ENCODE measurements at regions not wholly inside any gene's neighbourhood (a gene's known extent, or its start where the extent isn't known, plus 50 kb on each side); places are given as distances from the start of the nearest gene placed in this dataset.

DNA sequence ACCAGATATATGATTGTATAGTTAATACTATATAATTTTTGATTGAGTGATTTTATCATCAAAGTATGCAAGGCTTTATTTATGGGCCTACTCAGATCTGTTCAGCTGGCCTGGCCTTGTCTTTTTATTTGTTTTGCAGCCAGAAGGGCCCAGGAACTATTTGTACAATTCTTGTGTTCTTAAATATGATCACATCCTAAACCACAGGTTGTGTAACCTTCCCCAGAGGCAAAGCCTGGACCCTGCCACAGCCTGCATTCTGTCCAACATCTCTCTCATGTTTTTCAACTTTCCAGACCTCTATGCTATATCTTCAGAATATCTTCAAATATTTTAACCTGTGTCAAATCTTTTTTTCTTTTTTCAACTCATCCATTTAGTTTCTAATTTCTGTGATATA is 410.4 kb upstream of the MON1B start:
- no peak overlapping the region for H3K9ac ChIP-seq (ENCODE audit: low read length)
- no peaks in the 10 kb centered on the region for H3K36me3 ChIP-seq (ENCODE audit: low read length)
- TF ChIP-seq, protein P1, sequence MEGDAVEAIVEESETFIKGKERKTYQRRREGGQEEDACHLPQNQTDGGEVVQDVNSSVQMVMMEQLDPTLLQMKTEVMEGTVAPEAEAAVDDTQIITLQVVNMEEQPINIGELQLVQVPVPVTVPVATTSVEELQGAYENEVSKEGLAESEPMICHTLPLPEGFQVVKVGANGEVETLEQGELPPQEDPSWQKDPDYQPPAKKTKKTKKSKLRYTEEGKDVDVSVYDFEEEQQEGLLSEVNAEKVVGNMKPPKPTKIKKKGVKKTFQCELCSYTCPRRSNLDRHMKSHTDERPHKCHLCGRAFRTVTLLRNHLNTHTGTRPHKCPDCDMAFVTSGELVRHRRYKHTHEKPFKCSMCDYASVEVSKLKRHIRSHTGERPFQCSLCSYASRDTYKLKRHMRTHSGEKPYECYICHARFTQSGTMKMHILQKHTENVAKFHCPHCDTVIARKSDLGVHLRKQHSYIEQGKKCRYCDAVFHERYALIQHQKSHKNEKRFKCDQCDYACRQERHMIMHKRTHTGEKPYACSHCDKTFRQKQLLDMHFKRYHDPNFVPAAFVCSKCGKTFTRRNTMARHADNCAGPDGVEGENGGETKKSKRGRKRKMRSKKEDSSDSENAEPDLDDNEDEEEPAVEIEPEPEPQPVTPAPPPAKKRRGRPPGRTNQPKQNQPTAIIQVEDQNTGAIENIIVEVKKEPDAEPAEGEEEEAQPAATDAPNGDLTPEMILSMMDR (IDR thresholded peaks at IDR 0.05; ENCODE audit: insufficient read depth, low read length, poor library complexity, severe bottlenecking) = no peak
- H3K27me3 ChIP-seq (ENCODE audit: low read length) = peaks cover 3% of the 10 kb centered on the region; the same call in 1 of the 2 replicates
- no peak overlapping the region for H2AFZ ChIP-seq (ENCODE audit: low read depth, low read length, severe bottlenecking)
- no peaks in the 10 kb centered on the region for H3K79me2 ChIP-seq (ENCODE audit: insufficient read depth, low read length)
- no peaks in the 10 kb centered on the region for H3K9me3 ChIP-seq (ENCODE audit: insufficient read depth, low read length)
- H3K4me2 ChIP-seq (ENCODE audit: low read depth, low read length, poor library complexity, severe bottlenecking) = no peak overlapping the region
- no peaks in the 10 kb centered on the region for H3F3A ChIP-seq (ENCODE audit: insufficient read depth)
- no peaks in the 10 kb centered on the region; the same call in 1 of the 2 replicates for H3K9me2 ChIP-seq (replicated peaks; ENCODE audit: insufficient read depth, low read length)
- H3K4me3 ChIP-seq (ENCODE audit: insufficient read depth, low read length, poor library complexity, severe bottlenecking) = no peak overlapping the region
- no peaks in the 10 kb centered on the region for H4K20me1 ChIP-seq (ENCODE audit: low read depth, low read length)
- no peak overlapping the region for H3K27ac ChIP-seq (ENCODE audit: low read depth, low read length)

GRCh38 chr16:76784530-76784929 is 406.5 kb upstream of the MON1B start:
- TF ChIP-seq, protein P1 (IDR thresholded peaks at IDR 0.05; ENCODE audit: insufficient read depth, low read length, poor library complexity, severe bottlenecking) = no peak
- no peak for TF ChIP-seq EZH2phosphoT487 (conservative IDR thresholded peaks at IDR 0.05; ENCODE audit: low read length)
- Histone ChIP-seq H3K27me3 (ENCODE audit: low read length) (peaks cover 3% of the 10 kb centered on the region; the same call in 1 of the 2 replicates), H3K9me2 (replicated peaks; ENCODE audit: insufficient read depth, low read length) (no peaks in the 10 kb centered on the region), H3K9ac (ENCODE audit: low read length) (no peak overlapping the region), H2AFZ (ENCODE audit: low read depth, low read length, severe bottlenecking) (no peak overlapping the region), H3K36me3 (ENCODE audit: low read length) (no peaks in the 10 kb centered on the region), H3K4me2 (ENCODE audit: low read depth, low read length, poor library complexity, severe bottlenecking) (no peak overlapping the region), H3K27ac (ENCODE audit: low read depth, low read length) (no peak overlapping the region), H3K79me2 (ENCODE audit: insufficient read depth, low read length) (no peaks in the 10 kb centered on the region), H4K20me1 (ENCODE audit: low read depth, low read length) (no peaks in the 10 kb centered on the region), H3K4me3 (ENCODE audit: insufficient read depth, low read length, poor library complexity, severe bottlenecking) (no peak overlapping the region), H3K9me3 (ENCODE audit: insufficient read depth, low read length) (no peaks in the 10 kb centered on the region), H3F3A (ENCODE audit: insufficient read depth) (no peaks in the 10 kb centered on the region)

GRCh38 chr16:76787394-76787793 is 403.6 kb upstream of the MON1B start:
- Histone ChIP-seq H3K9me3 (ENCODE audit: insufficient read depth, low read length) (no peaks in the 10 kb centered on the region), H2AFZ (ENCODE audit: low read depth, low read length, severe bottlenecking) (no peak overlapping the region), H3K36me3 (ENCODE audit: low read length) (no peaks in the 10 kb centered on the region), H3K4me2 (ENCODE audit: low read depth, low read length, poor library complexity, severe bottlenecking) (no peak overlapping the region), H3K4me3 (ENCODE audit: insufficient read depth, low read length, poor library complexity, severe bottlenecking) (no peak overlapping the region), H3F3A (ENCODE audit: insufficient read depth) (no peaks in the 10 kb centered on the region), H3K9me2 (replicated peaks; ENCODE audit: insufficient read depth, low read length) (no peaks in the 10 kb centered on the region), H4K20me1 (ENCODE audit: low read depth, low read length) (no peaks in the 10 kb centered on the region), H3K9ac (ENCODE audit: low read length) (no peak overlapping the region), H3K27ac (ENCODE audit: low read depth, low read length) (no peak overlapping the region), H3K79me2 (ENCODE audit: insufficient read depth, low read length) (no peaks in the 10 kb centered on the region), H3K27me3 (ENCODE audit: low read length) (peaks cover 3% of the 10 kb centered on the region; the same call in 1 of the 2 replicates)
- TF ChIP-seq, protein P1 (IDR thresholded peaks at IDR 0.05; ENCODE audit: insufficient read depth, low read length, poor library complexity, severe bottlenecking) = no peak
- TF ChIP-seq EZH2phosphoT487 (conservative IDR thresholded peaks at IDR 0.05; ENCODE audit: low read length) = no peak

Data from SU-DHL-6 (cell line).